ENCODE measurements at regions not wholly inside any gene's neighbourhood (a gene's known extent, or its start where the extent isn't known, plus 50 kb on each side); places are given as distances from the start of the nearest gene placed in this dataset.
A peak's percentile ranks its signal among the peaks of the same experiment; 100 is the strongest.

GRCh38 chr1:165031001-165031400 is 325.5 kb downstream of the LMX1A start:
- no peak for DNase-seq (ENCODE audit: low read depth, low spot score)

- no peak for DNase-seq (ENCODE audit: low read depth, low spot score)
Observed at GRCh38 chr1:165025805-165026204, 330.7 kb downstream of the LMX1A start.

- DNase-seq (ENCODE audit: low read depth, low spot score) = no peak
Observed at GRCh38 chr1:165014753-165015152, 341.8 kb downstream of the LMX1A start.

GRCh38 chr1:165011991-165012531 is 344.5 kb downstream of the LMX1A start:
- no peak for DNase-seq (ENCODE audit: low read depth, low spot score)

- DNase-seq (ENCODE audit: low read depth, low spot score) = no peak
Observed at GRCh38 chr1:165011186-165011585, 345.3 kb downstream of the LMX1A start.

GRCh38 chr1:165010418-165011070 is 346.0 kb downstream of the LMX1A start:
- DNase-seq (ENCODE audit: low read depth, low spot score) = no peak

- no peak for DNase-seq (ENCODE audit: low read depth, low spot score)
Observed at GRCh38 chr1:165006831-165007230, 349.7 kb downstream of the LMX1A start.

- no peak for DNase-seq (ENCODE audit: low read depth, low spot score)
Observed at GRCh38 chr1:164999146-164999545, 357.4 kb downstream of the LMX1A start.

GRCh38 chr1:164991763-164992314 is 364.7 kb downstream of the LMX1A start:
- no peak for DNase-seq (ENCODE audit: low read depth, low spot score)

GRCh38 chr1:164983023-164983650 is 373.4 kb downstream of the LMX1A start:
- peak; percentile 4 for DNase-seq (ENCODE audit: low read depth, low spot score)

- DNase-seq (ENCODE audit: low read depth, low spot score) = peak; percentile 12
Observed at GRCh38 chr1:164982545-164982944, 374.0 kb downstream of the LMX1A start.

- DNase-seq (ENCODE audit: low read depth, low spot score) = no peak
Observed at GRCh38 chr1:164977561-164977960, 379.0 kb downstream of the LMX1A start.

- DNase-seq (ENCODE audit: low read depth, low spot score) = peak; percentile 11
Observed at GRCh38 chr1:164971921-164972415, 384.5 kb downstream of the LMX1A start.

GRCh38 chr1:164971391-164971790 is 385.1 kb downstream of the LMX1A start:
- no peak for DNase-seq (ENCODE audit: low read depth, low spot score)

GRCh38 chr1:164969253-164969652 is 387.3 kb downstream of the LMX1A start:
- DNase-seq (ENCODE audit: low read depth, low spot score) = no peak

- no peak for DNase-seq (ENCODE audit: low read depth, low spot score)
Observed at GRCh38 chr1:164967300-164967699, 389.2 kb downstream of the LMX1A start.

- DNase-seq (ENCODE audit: low read depth, low spot score) = no peak
Observed at GRCh38 chr1:164961715-164962114, 394.8 kb downstream of the LMX1A start.

- no peak for DNase-seq (ENCODE audit: low read depth, low spot score)
Observed at GRCh38 chr1:164958982-164959768, 397.3 kb downstream of the LMX1A start.

GRCh38 chr1:164953815-164954214 is 394.8 kb downstream of the PBX1 start:
- DNase-seq (ENCODE audit: low read depth, low spot score) = no peak

- no peak for DNase-seq (ENCODE audit: low read depth, low spot score)
Observed at GRCh38 chr1:164953098-164953497, 394.1 kb downstream of the PBX1 start.

- no peak for DNase-seq (ENCODE audit: low read depth, low spot score)
Observed at GRCh38 chr1:164951508-164951907, 392.5 kb downstream of the PBX1 start.

GRCh38 chr1:164950541-164950986 is 391.6 kb downstream of the PBX1 start:
- no peak for DNase-seq (ENCODE audit: low read depth, low spot score)
